ENCODE measurements at regions not wholly inside any gene's neighbourhood (a gene's known extent, or its start where the extent isn't known, plus 50 kb on each side); places are given as distances from the start of the nearest gene placed in this dataset.

GRCh38 chr18:39494211-39494896, 1928.8 kb upstream of the CELF4 start:
- Histone ChIP-seq H3K27ac (ENCODE audit: insufficient read depth, low read depth, low read length) (no peak overlapping the region), H3K9me1 (replicated peaks; ENCODE audit: control insufficient read depth, extremely low read depth, insufficient read depth, low read length) (no peaks in the 10 kb centered on the region), H2AFZ (ENCODE audit: low read depth, low read length) (no peak overlapping the region), H4K20me1 (replicated peaks; ENCODE audit: control insufficient read depth, extremely low read depth, insufficient read depth, low read length) (no peaks in the 10 kb centered on the region), H3K9ac (replicated peaks; ENCODE audit: extremely low read depth, insufficient read depth, low read length) (no peak overlapping the region), H3K27me3 (ENCODE audit: control insufficient read depth in 2 of 2, insufficient read depth in 2 of 2, low read length in 2 of 2) (no peaks in the 10 kb centered on the region), H3K4me3 (replicated peaks in 1 of 3; ENCODE audit: insufficient read depth in 1 of 3, low read depth in 1 of 3, low read length in 3 of 3) (no peak overlapping the region), H3K36me3 (ENCODE audit: control insufficient read depth in 2 of 2, extremely low read depth in 1 of 2, insufficient read depth in 2 of 2, low read length in 2 of 2) (no peaks in the 10 kb centered on the region), H3K4me2 (ENCODE audit: insufficient read depth, low read length) (no peak overlapping the region), H3K79me2 (ENCODE audit: control insufficient read depth, insufficient read depth, low read length) (no peaks in the 10 kb centered on the region), H3K9me3 (replicated peaks; ENCODE audit: control insufficient read depth, insufficient read depth, low read length) (no peaks in the 10 kb centered on the region), H3K4me1 (ENCODE audit: control insufficient read depth, extremely low read depth, insufficient read depth, low read length) (no peaks in the 10 kb centered on the region)
- BruUV-seq (replicated peaks): no TSS peak
- CTCF ChIA-PET: interaction anchor here (0.6 to 1.3 kb wide), 3 partner anchors 13 to 74 kb away, joined by 3 to 5 read pairs (median 4); no protein-coding TSS in a partner anchor
- FAIRE-seq: no peak
- DNase-seq (ENCODE audit: low read depth, low spot score): peak; percentile 15
- intact Hi-C loops (cut with micrococcal nuclease): no loop called here
- TF ChIP-seq MAX (IDR thresholded peaks at IDR 0.05; ENCODE audit: insufficient read depth, insufficient read length): no peak
- TF ChIP-seq MYC (IDR thresholded peaks at IDR 0.05; ENCODE audit: low read depth, low read length): no peak
- no peak for TF ChIP-seq FOS (IDR thresholded peaks at IDR 0.05; ENCODE audit: borderline replicate concordance, insufficient read depth, low read length)
- no peak for TF ChIP-seq POLR2AphosphoS5 (IDR thresholded peaks at IDR 0.05; ENCODE audit: insufficient read depth, low read depth, low read length)
- no peak for TF ChIP-seq JUN (IDR thresholded peaks at IDR 0.05; ENCODE audit: borderline replicate concordance, insufficient read depth, insufficient read length, low read depth)
- TF ChIP-seq CTCF (IDR thresholded peaks at IDR 0.05; ENCODE audit: extremely low read depth in 1 of 2, insufficient read depth in 1 of 2, low read depth in 1 of 2, low read length in 2 of 2): no peak
- no peak for TF ChIP-seq GATA2 (IDR thresholded peaks at IDR 0.05; ENCODE audit: insufficient read depth, insufficient read length, low read depth, low read length)
- TF ChIP-seq EZH2 (IDR thresholded peaks at IDR 0.05; ENCODE audit: borderline replicate concordance, low read depth, low read length, severe bottlenecking): no peak
- TF ChIP-seq POLR2A (IDR thresholded peaks at IDR 0.05; ENCODE audit: low read depth, low read length): no peak
- POLR2A ChIA-PET: no interaction called here
- dilution Hi-C loops (cut with MboI; ENCODE audit: extremely low pct_ligation_motif_present, low sequenced_read_pairs): no loop called here

Data from endothelial cell of umbilical vein (primary cell).